IPS-18c (cell line): ENCODE measurements at regions not wholly inside any gene's neighbourhood (a gene's known extent, or its start where the extent isn't known, plus 50 kb on each side); places are given as distances from the start of the nearest gene placed in this dataset.
"Not testable (repeated sequence)": the region's sequence is repeated elsewhere in the genome, so short reads cannot be mapped to it uniquely, and the experiment has no call there.

Experiments
- H3K4me3 ChIP-seq: 2 replicates; pipeline ENCODE4 v1.7.0; 2013; ENCODE audit warnings: low read depth, mild to moderate bottlenecking, low read length, moderate library complexity; ENCODE audit not compliant: insufficient read depth
- H3K9me3 ChIP-seq: one replicate; pipeline ENCODE4 v1.6.1; 2013; ENCODE audit warnings: mild to moderate bottlenecking, low read length, moderate library complexity; ENCODE audit not compliant: control insufficient read depth, insufficient read depth

GRCh38 chr21:7916329-7917303 is 2604.8 kb upstream of the TPTE start:
- Histone ChIP-seq H3K9me3 (peaks cover 33% of the 10 kb centered on the region), H3K4me3 (no peak overlapping the region)

- no peak overlapping the region for H3K4me3 ChIP-seq
- peaks cover 41% of the 10 kb centered on the region for H3K9me3 ChIP-seq
Observed at GRCh38 chr21:7917729-7918128, 2603.7 kb upstream of the TPTE start.

- peaks cover 48% of the 10 kb centered on the region for H3K9me3 ChIP-seq
- H3K4me3 ChIP-seq = peak overlapping the region; percentile 0; the same call in 1 of the 2 replicates
Observed at GRCh38 chr21:7925918-7926582, 2595.3 kb upstream of the TPTE start.

GRCh38 chr21:7928528-7928927 is 2592.9 kb upstream of the TPTE start:
- H3K9me3 ChIP-seq = peaks cover 52% of the 10 kb centered on the region
- H3K4me3 ChIP-seq = not testable (repeated sequence)

GRCh38 chr21:7929586-7929985 is 2591.8 kb upstream of the TPTE start:
- peaks cover 54% of the 10 kb centered on the region for H3K9me3 ChIP-seq

GRCh38 chr21:7930445-7930844 is 2590.9 kb upstream of the TPTE start:
- H3K9me3 ChIP-seq = peaks cover 52% of the 10 kb centered on the region
- H3K4me3 ChIP-seq = not testable (repeated sequence)

More at GRCh38 chr21:7929586-7929985, 2591.8 kb upstream of the TPTE start:
- H3K4me3 ChIP-seq = not testable (repeated sequence)

- not testable (repeated sequence) for H3K4me3 ChIP-seq
- H3K9me3 ChIP-seq = peaks cover 41% of the 10 kb centered on the region
Observed at GRCh38 chr21:7932113-7932512, 2589.3 kb upstream of the TPTE start.

- not testable (repeated sequence) for H3K4me3 ChIP-seq
- H3K9me3 ChIP-seq = peaks cover 38% of the 10 kb centered on the region
Observed at GRCh38 chr21:7932834-7933233, 2588.5 kb upstream of the TPTE start.

- H3K9me3 ChIP-seq = peaks cover 41% of the 10 kb centered on the region
Observed at GRCh38 chr21:7933923-7934322, 2587.5 kb upstream of the TPTE start.

GRCh38 chr21:7937297-7937696 is 2584.1 kb upstream of the TPTE start:
- not testable (repeated sequence) for H3K4me3 ChIP-seq
- H3K9me3 ChIP-seq = peaks cover 47% of the 10 kb centered on the region

More at GRCh38 chr21:7933923-7934322, 2587.5 kb upstream of the TPTE start:
- no peak overlapping the region for H3K4me3 ChIP-seq

- H3K4me3 ChIP-seq = not testable (repeated sequence)
- peaks cover 51% of the 10 kb centered on the region for H3K9me3 ChIP-seq
Observed at GRCh38 chr21:7938223-7938622, 2583.2 kb upstream of the TPTE start.

GRCh38 chr21:7941432-7941831 is 2580.0 kb upstream of the TPTE start:
- not testable (repeated sequence) for H3K4me3 ChIP-seq
- H3K9me3 ChIP-seq = peaks cover 69% of the 10 kb centered on the region

- not testable (repeated sequence) for H3K4me3 ChIP-seq
- H3K9me3 ChIP-seq = peaks cover 75% of the 10 kb centered on the region
Observed at GRCh38 chr21:7942219-7942618, 2579.2 kb upstream of the TPTE start.

- H3K9me3 ChIP-seq = peaks cover 76% of the 10 kb centered on the region
- not testable (repeated sequence) for H3K4me3 ChIP-seq
Observed at GRCh38 chr21:7943534-7943933, 2577.8 kb upstream of the TPTE start.

- Histone ChIP-seq H3K9me3 (peaks cover 85% of the 10 kb centered on the region), H3K4me3 (no peak overlapping the region)
Observed at GRCh38 chr21:7947422-7947821, 2574.0 kb upstream of the TPTE start.

- not testable (repeated sequence) for H3K4me3 ChIP-seq
- H3K9me3 ChIP-seq = peaks cover 85% of the 10 kb centered on the region
Observed at GRCh38 chr21:7948727-7949126, 2572.7 kb upstream of the TPTE start.

GRCh38 chr21:7949882-7950281 is 2571.5 kb upstream of the TPTE start:
- peaks cover 83% of the 10 kb centered on the region for H3K9me3 ChIP-seq

More at GRCh38 chr21:7949882-7950281, 2571.5 kb upstream of the TPTE start:
- peak overlapping the region; percentile 21; the same call in 1 of the 2 replicates for H3K4me3 ChIP-seq
